Mesothelial cell of epicardium (in vitro differentiated cells): ENCODE measurements at regions not wholly inside any gene's neighbourhood (a gene's known extent, or its start where the extent isn't known, plus 50 kb on each side); places are given as distances from the start of the nearest gene placed in this dataset.

Experiments
- DNase-seq, 2 experiments: peaks; one replicate each; pipeline ENCODE4 v3.0.0; 2021; ENCODE audit warnings: low spot score in 2 of 2; ENCODE audit not compliant: unreplicated experiment in 2 of 2
- H3K27ac Mint-ChIP-seq: 2 replicates; pipeline ENCODE4 v1.8.0; 2021; ENCODE audit warnings: mixed read lengths
- H3K27me3 Mint-ChIP-seq: 2 replicates; pipeline ENCODE4 v1.8.0; 2021; ENCODE audit warnings: low read depth, mixed read lengths
- H3K36me3 Mint-ChIP-seq: 2 replicates; pipeline ENCODE4 v1.8.0; 2021; ENCODE audit warnings: mixed read lengths
- H3K4me1 Mint-ChIP-seq: 2 replicates; pipeline ENCODE4 v1.8.0; 2021; ENCODE audit warnings: mixed read lengths
- H3K4me3 Mint-ChIP-seq: 2 replicates; pipeline ENCODE4 v1.8.0; 2021; ENCODE audit warnings: mild to moderate bottlenecking, moderate library complexity, mixed read lengths
- H3K9me3 Mint-ChIP-seq: 2 replicates; pipeline ENCODE4 v1.8.0; 2021; ENCODE audit warnings: mixed read lengths
- CTCF ChIP-seq: fragments of 200-600 bp; sonication (generic); IDR thresholded peaks from one replicate; pipeline ENCODE4 v1.5.0; 2021; ENCODE audit warnings: antibody characterized with exemption; ENCODE audit not compliant: unreplicated experiment

GRCh38 chr6:120055071-120055470, 705.5 kb upstream of the MAN1A1 start:
- no peak overlapping the region for H3K27ac Mint-ChIP-seq
- no peak for TF ChIP-seq CTCF
- no peaks in the 10 kb centered on the region for H3K4me1 Mint-ChIP-seq
- no peak for DNase-seq
- H3K4me3 Mint-ChIP-seq, result no peak overlapping the region
- peaks cover 33% of the 10 kb centered on the region for H3K9me3 Mint-ChIP-seq
- peaks cover 5% of the 10 kb centered on the region for H3K36me3 Mint-ChIP-seq
- no peaks in the 10 kb centered on the region for H3K27me3 Mint-ChIP-seq

GRCh38 chr6:120039664-120040063, 690.1 kb upstream of the MAN1A1 start:
- Mint-ChIP-seq H3K36me3 (no peaks in the 10 kb centered on the region), H3K4me3 (no peak overlapping the region), H3K4me1 (peaks cover 2% of the 10 kb centered on the region), H3K9me3 (peaks cover 13% of the 10 kb centered on the region), H3K27ac (no peak overlapping the region), H3K27me3 (no peaks in the 10 kb centered on the region)
- no peak for TF ChIP-seq CTCF
- DNase-seq, result no peak

GRCh38 chr6:120031837-120032236, 682.3 kb upstream of the MAN1A1 start:
- no peak overlapping the region for H3K4me3 Mint-ChIP-seq
- H3K36me3 Mint-ChIP-seq, result no peaks in the 10 kb centered on the region
- no peak overlapping the region for H3K27ac Mint-ChIP-seq
- no peaks in the 10 kb centered on the region for H3K4me1 Mint-ChIP-seq
- no peak for DNase-seq
- H3K9me3 Mint-ChIP-seq, result no peaks in the 10 kb centered on the region
- TF ChIP-seq CTCF, result no peak
- H3K27me3 Mint-ChIP-seq, result no peaks in the 10 kb centered on the region

GRCh38 chr6:120026791-120027190, 677.2 kb upstream of the MAN1A1 start:
- H3K9me3 Mint-ChIP-seq, result no peaks in the 10 kb centered on the region
- no peak overlapping the region for H3K4me3 Mint-ChIP-seq
- no peaks in the 10 kb centered on the region for H3K4me1 Mint-ChIP-seq
- no peaks in the 10 kb centered on the region for H3K36me3 Mint-ChIP-seq
- no peak for TF ChIP-seq CTCF
- no peak for DNase-seq
- H3K27me3 Mint-ChIP-seq, result no peaks in the 10 kb centered on the region
- H3K27ac Mint-ChIP-seq, result no peak overlapping the region

- no peaks in the 10 kb centered on the region for H3K4me1 Mint-ChIP-seq
Measured at GRCh38 chr6:120010075-120010474, 660.5 kb upstream of the MAN1A1 start.

More at GRCh38 chr6:120010075-120010474, 660.5 kb upstream of the MAN1A1 start:
- Mint-ChIP-seq H3K36me3 (peaks cover 3% of the 10 kb centered on the region), H3K27ac (no peak overlapping the region), H3K27me3 (no peaks in the 10 kb centered on the region), H3K4me3 (no peak overlapping the region), H3K9me3 (peaks cover 5% of the 10 kb centered on the region)
- no peak for DNase-seq
- TF ChIP-seq CTCF, result no peak
